Smooth muscle cell (in vitro differentiated cells): ENCODE measurements at regions not wholly inside any gene's neighbourhood (a gene's known extent, or its start where the extent isn't known, plus 50 kb on each side); places are given as distances from the start of the nearest gene placed in this dataset.

Source experiments
- DNase-seq: peaks from one replicate; lab custom pipeline; 2025; ENCODE audit not compliant: unreplicated experiment; lab: John Stamatoyannopoulos, UW
- H2AFZ ChIP-seq: fragments of 200-600 bp; sonication (generic); 2 replicates; pipeline ENCODE4 v1.6.0; 2016; ENCODE audit warnings: antibody characterized with exemption, low read depth, mild to moderate bottlenecking
- H3F3A ChIP-seq: fragments of 200-600 bp; sonication (generic); 2 replicates; pipeline ENCODE4 v1.6.0; 2017; ENCODE audit warnings: antibody characterized with exemption, low read depth
- H3K27ac ChIP-seq: fragments of 200-600 bp; sonication (generic); 2 replicates; pipeline ENCODE4 v1.5.1; 2016; ENCODE audit warnings: low read depth, mild to moderate bottlenecking
- H3K27me3 ChIP-seq: fragments of 200-600 bp; sonication (generic); 2 replicates; pipeline ENCODE4 v1.6.1; 2016; ENCODE audit warnings: low read depth, mild to moderate bottlenecking
- H3K36me3 ChIP-seq: fragments of 200-600 bp; sonication (generic); 2 replicates; pipeline ENCODE4 v1.5.1; 2016; ENCODE audit warnings: low read depth
- H3K4me1 ChIP-seq: fragments of 200-600 bp; sonication (generic); 2 replicates; pipeline ENCODE4 v1.5.1; 2016; ENCODE audit warnings: low read depth
- H3K4me2 ChIP-seq: fragments of 200-600 bp; sonication (generic); 2 replicates; pipeline ENCODE4 v1.6.0; 2016; ENCODE audit warnings: mild to moderate bottlenecking
- H3K4me3 ChIP-seq: fragments of 200-600 bp; sonication (generic); 2 replicates; pipeline ENCODE4 v1.5.1; 2016; ENCODE audit warnings: mild to moderate bottlenecking
- H3K79me2 ChIP-seq: fragments of 200-600 bp; sonication (generic); 2 replicates; pipeline ENCODE4 v1.6.0; 2016; ENCODE audit warnings: low read depth, mild to moderate bottlenecking
- H3K9ac ChIP-seq: fragments of 200-600 bp; sonication (generic); 2 replicates; pipeline ENCODE4 v1.6.0; 2016; ENCODE audit warnings: low read depth
- H3K9me3 ChIP-seq: fragments of 200-600 bp; sonication (generic); replicated peaks from 2 replicates; pipeline ENCODE4 v1.5.1; 2016; ENCODE audit warnings: low read depth
- H4K20me1 ChIP-seq: fragments of 200-600 bp; sonication (generic); 2 replicates; pipeline ENCODE4 v1.6.0; 2016; ENCODE audit warnings: low read depth
- WGBS: methylation state at CpG from one replicate; pipeline ENCODE4 v1.1.7; 2016; ENCODE audit warnings: low lambda C conversion rate; 5-methylcytosine and 5-hydroxymethylcytosine counted together
- TF ChIP-seq, protein P1 (sequence below): fragments of 200-600 bp; sonication (generic); IDR thresholded peaks from 2 replicates; pipeline ENCODE4 v1.5.1; 2017; ENCODE audit warnings: borderline replicate concordance, mild to moderate bottlenecking, antibody characterized with exemption; ENCODE audit not compliant: insufficient read depth, poor library complexity, severe bottlenecking

- no peak overlapping the region for H3K4me2 ChIP-seq
- H3K9ac ChIP-seq, result no peak overlapping the region
- H3K4me3 ChIP-seq, result no peak overlapping the region
- no peak overlapping the region for H2AFZ ChIP-seq
- H3K79me2 ChIP-seq, result no peaks in the 10 kb centered on the region
- no peak overlapping the region for H3K27ac ChIP-seq
- no peaks in the 10 kb centered on the region for H3K4me1 ChIP-seq
- no peaks in the 10 kb centered on the region for H3K27me3 ChIP-seq
- no peak for DNase-seq
- 98% methylated on average over 4 of the region's 4 CpGs for WGBS
- H3F3A ChIP-seq, result no peaks in the 10 kb centered on the region
- H3K36me3 ChIP-seq, result no peaks in the 10 kb centered on the region
- H3K9me3 ChIP-seq, result no peaks in the 10 kb centered on the region
- TF ChIP-seq, protein P1, sequence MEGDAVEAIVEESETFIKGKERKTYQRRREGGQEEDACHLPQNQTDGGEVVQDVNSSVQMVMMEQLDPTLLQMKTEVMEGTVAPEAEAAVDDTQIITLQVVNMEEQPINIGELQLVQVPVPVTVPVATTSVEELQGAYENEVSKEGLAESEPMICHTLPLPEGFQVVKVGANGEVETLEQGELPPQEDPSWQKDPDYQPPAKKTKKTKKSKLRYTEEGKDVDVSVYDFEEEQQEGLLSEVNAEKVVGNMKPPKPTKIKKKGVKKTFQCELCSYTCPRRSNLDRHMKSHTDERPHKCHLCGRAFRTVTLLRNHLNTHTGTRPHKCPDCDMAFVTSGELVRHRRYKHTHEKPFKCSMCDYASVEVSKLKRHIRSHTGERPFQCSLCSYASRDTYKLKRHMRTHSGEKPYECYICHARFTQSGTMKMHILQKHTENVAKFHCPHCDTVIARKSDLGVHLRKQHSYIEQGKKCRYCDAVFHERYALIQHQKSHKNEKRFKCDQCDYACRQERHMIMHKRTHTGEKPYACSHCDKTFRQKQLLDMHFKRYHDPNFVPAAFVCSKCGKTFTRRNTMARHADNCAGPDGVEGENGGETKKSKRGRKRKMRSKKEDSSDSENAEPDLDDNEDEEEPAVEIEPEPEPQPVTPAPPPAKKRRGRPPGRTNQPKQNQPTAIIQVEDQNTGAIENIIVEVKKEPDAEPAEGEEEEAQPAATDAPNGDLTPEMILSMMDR, result no peak
- no peaks in the 10 kb centered on the region for H4K20me1 ChIP-seq
Measured at GRCh38 chr10:29958440-29958839, 100.9 kb downstream of the JCAD start.

DNA sequence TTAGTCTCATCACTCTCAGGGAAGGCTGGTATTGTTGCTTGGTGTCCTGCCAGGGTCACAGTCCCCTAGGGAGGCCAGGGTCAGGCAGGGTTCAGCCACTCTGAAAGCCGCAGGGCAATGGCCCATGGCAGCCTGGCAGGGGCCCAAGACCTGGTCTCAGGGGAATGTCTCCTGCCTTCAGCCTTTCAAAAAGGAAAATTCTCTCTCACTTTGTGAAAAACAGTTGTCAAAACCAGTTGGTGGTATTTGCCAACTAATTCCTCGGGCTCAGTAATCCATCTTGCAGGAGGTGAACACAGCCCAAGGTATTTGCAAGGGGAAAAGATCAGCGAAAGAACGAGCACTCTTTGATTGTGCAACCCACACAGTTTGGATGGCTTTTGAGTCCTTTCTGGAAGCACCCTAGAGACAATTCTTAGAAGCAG is 101.5 kb downstream of the JCAD start:
- TF ChIP-seq, protein P1, result no peak
- Histone ChIP-seq H3K4me1 (no peaks in the 10 kb centered on the region), H3F3A (no peaks in the 10 kb centered on the region), H3K36me3 (no peaks in the 10 kb centered on the region), H3K4me2 (no peak overlapping the region), H3K27ac (no peak overlapping the region), H3K79me2 (no peaks in the 10 kb centered on the region), H2AFZ (no peak overlapping the region), H3K9me3 (no peaks in the 10 kb centered on the region), H3K27me3 (no peaks in the 10 kb centered on the region), H3K4me3 (no peak overlapping the region), H4K20me1 (no peaks in the 10 kb centered on the region), H3K9ac (no peak overlapping the region)
- 63% methylated on average over 4 of the region's 4 CpGs for WGBS
- no peak for DNase-seq

GRCh38 chr10:29957236-29957635 is 102.2 kb downstream of the JCAD start:
- Histone ChIP-seq H3K4me3 (no peak overlapping the region), H3K9me3 (no peaks in the 10 kb centered on the region), H3K4me1 (no peaks in the 10 kb centered on the region), H3K36me3 (no peaks in the 10 kb centered on the region), H3F3A (no peaks in the 10 kb centered on the region), H2AFZ (no peak overlapping the region), H3K79me2 (no peaks in the 10 kb centered on the region), H4K20me1 (no peaks in the 10 kb centered on the region), H3K27ac (no peak overlapping the region), H3K4me2 (no peak overlapping the region), H3K27me3 (no peaks in the 10 kb centered on the region), H3K9ac (no peak overlapping the region)
- DNase-seq, result no peak
- TF ChIP-seq, protein P1, result no peak
- WGBS, result 88% methylated on average over 4 of the region's 4 CpGs

DNA sequence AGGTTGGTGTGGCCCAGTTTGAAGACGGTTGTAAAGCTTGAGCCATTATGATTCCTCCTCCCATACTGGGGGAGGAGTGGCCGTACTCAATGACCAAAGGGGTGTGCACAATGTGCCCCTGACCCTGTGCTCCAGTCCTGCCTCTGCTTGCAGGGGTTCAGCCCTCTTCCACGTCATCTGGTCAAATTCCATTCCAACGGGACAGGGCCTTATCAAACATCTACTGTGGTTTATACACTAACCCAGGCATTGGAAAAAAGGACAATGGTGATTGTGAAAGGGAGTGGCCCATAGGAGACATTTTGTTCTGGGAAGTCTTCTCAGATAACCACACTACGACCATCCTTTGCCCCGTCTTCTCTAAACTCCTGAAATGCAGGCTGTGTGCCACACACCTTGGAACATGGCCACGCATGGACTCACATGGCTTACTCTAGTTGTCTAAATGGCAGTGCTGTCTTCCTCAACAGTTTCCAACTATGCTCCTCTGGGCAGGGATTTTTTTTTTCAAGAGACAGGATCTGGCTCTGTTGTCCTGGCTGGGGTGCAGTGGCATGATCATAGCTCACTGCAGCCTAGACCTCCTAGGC is 103.0 kb downstream of the JCAD start:
- WGBS, result 97% methylated on average over 7 of the region's 7 CpGs

More for the DNA sequence above, 103.0 kb downstream of the JCAD start:
- Histone ChIP-seq H3K4me2 (no peak overlapping the region), H4K20me1 (no peaks in the 10 kb centered on the region), H3K27ac (no peak overlapping the region), H3K9me3 (no peaks in the 10 kb centered on the region), H3K36me3 (no peaks in the 10 kb centered on the region), H3K27me3 (no peaks in the 10 kb centered on the region), H3K79me2 (no peaks in the 10 kb centered on the region), H3F3A (no peaks in the 10 kb centered on the region), H3K4me3 (no peak overlapping the region), H3K4me1 (peaks cover under 1% of the 10 kb centered on the region), H3K9ac (no peak overlapping the region), H2AFZ (no peak overlapping the region)
- DNase-seq, result no peak
- TF ChIP-seq, protein P1, result no peak
